ENCODE measurements at regions not wholly inside any gene's neighbourhood (a gene's known extent, or its start where the extent isn't known, plus 50 kb on each side); places are given as distances from the start of the nearest gene placed in this dataset.

- no peaks in the 10 kb centered on the region for H3K36me3 ChIP-seq (ENCODE audit: control insufficient read depth, insufficient read depth, low read length)
- TF ChIP-seq CTCF (IDR thresholded peaks at IDR 0.05; ENCODE audit: insufficient read depth, low read length, poor library complexity, severe bottlenecking): no peak
- no peak for DNase-seq (ENCODE audit: extremely low read depth, insufficient read length)
These were observed 1242.6 kb downstream of the DIAPH3 start for GRCh38 chr13:58921129-58921528.

GRCh38 chr13:58926858-58927257 is 1236.9 kb downstream of the DIAPH3 start:
- Histone ChIP-seq H3K27me3 (replicated peaks; ENCODE audit: control insufficient read depth, insufficient read depth, low read length) (no peaks in the 10 kb centered on the region), H3K4me3 (replicated peaks; ENCODE audit: low read depth, low read length) (no peak overlapping the region), H3K36me3 (ENCODE audit: control insufficient read depth, insufficient read depth, low read length) (no peaks in the 10 kb centered on the region)
- no peak for DNase-seq (ENCODE audit: extremely low read depth, insufficient read length)
- no peak for TF ChIP-seq CTCF (IDR thresholded peaks at IDR 0.05; ENCODE audit: insufficient read depth, low read length, poor library complexity, severe bottlenecking)

More at GRCh38 chr13:58921129-58921528, 1242.6 kb downstream of the DIAPH3 start:
- no peak overlapping the region for H3K4me3 ChIP-seq (replicated peaks; ENCODE audit: low read depth, low read length)
- no peaks in the 10 kb centered on the region for H3K27me3 ChIP-seq (replicated peaks; ENCODE audit: control insufficient read depth, insufficient read depth, low read length)

- no peak for DNase-seq (ENCODE audit: extremely low read depth, insufficient read length)
- no peak overlapping the region for H3K4me3 ChIP-seq (replicated peaks; ENCODE audit: low read depth, low read length)
- H3K27me3 ChIP-seq (replicated peaks; ENCODE audit: control insufficient read depth, insufficient read depth, low read length): no peaks in the 10 kb centered on the region
- no peaks in the 10 kb centered on the region for H3K36me3 ChIP-seq (ENCODE audit: control insufficient read depth, insufficient read depth, low read length)
- TF ChIP-seq CTCF (IDR thresholded peaks at IDR 0.05; ENCODE audit: insufficient read depth, low read length, poor library complexity, severe bottlenecking): no peak
These were observed 1230.3 kb downstream of the DIAPH3 start for GRCh38 chr13:58933475-58933874.

GRCh38 chr13:58935689-58936088 is 1228.0 kb downstream of the DIAPH3 start:
- no peak overlapping the region for H3K4me3 ChIP-seq (replicated peaks; ENCODE audit: low read depth, low read length)
- no peak for DNase-seq (ENCODE audit: extremely low read depth, insufficient read length)
- H3K36me3 ChIP-seq (ENCODE audit: control insufficient read depth, insufficient read depth, low read length): no peaks in the 10 kb centered on the region
- H3K27me3 ChIP-seq (replicated peaks; ENCODE audit: control insufficient read depth, insufficient read depth, low read length): no peaks in the 10 kb centered on the region
- TF ChIP-seq CTCF (IDR thresholded peaks at IDR 0.05; ENCODE audit: insufficient read depth, low read length, poor library complexity, severe bottlenecking): no peak

GRCh38 chr13:58946274-58946673 is 1217.5 kb downstream of the DIAPH3 start:
- no peak overlapping the region for H3K4me3 ChIP-seq (replicated peaks; ENCODE audit: low read depth, low read length)
- no peaks in the 10 kb centered on the region for H3K27me3 ChIP-seq (replicated peaks; ENCODE audit: control insufficient read depth, insufficient read depth, low read length)
- TF ChIP-seq CTCF (IDR thresholded peaks at IDR 0.05; ENCODE audit: insufficient read depth, low read length, poor library complexity, severe bottlenecking): no peak
- DNase-seq (ENCODE audit: extremely low read depth, insufficient read length): no peak
- H3K36me3 ChIP-seq (ENCODE audit: control insufficient read depth, insufficient read depth, low read length): no peaks in the 10 kb centered on the region

- no peak for DNase-seq (ENCODE audit: extremely low read depth, insufficient read length)
- H3K27me3 ChIP-seq (replicated peaks; ENCODE audit: control insufficient read depth, insufficient read depth, low read length): no peaks in the 10 kb centered on the region
- no peaks in the 10 kb centered on the region for H3K36me3 ChIP-seq (ENCODE audit: control insufficient read depth, insufficient read depth, low read length)
- TF ChIP-seq CTCF (IDR thresholded peaks at IDR 0.05; ENCODE audit: insufficient read depth, low read length, poor library complexity, severe bottlenecking): no peak
- H3K4me3 ChIP-seq (replicated peaks; ENCODE audit: low read depth, low read length): no peak overlapping the region
These were observed 1214.1 kb downstream of the DIAPH3 start for GRCh38 chr13:58949646-58950045.

Data from GM06990 (cell line).